GM12865 (cell line): ENCODE measurements at regions not wholly inside any gene's neighbourhood (a gene's known extent, or its start where the extent isn't known, plus 50 kb on each side); places are given as distances from the start of the nearest gene placed in this dataset.
A peak's percentile ranks its signal among the peaks of the same experiment; 100 is the strongest.
"Not testable (repeated sequence)": the region's sequence is repeated elsewhere in the genome, so short reads cannot be mapped to it uniquely, and the experiment has no call there.

Experiments used
- DNase-seq: peaks from one replicate; pipeline ENCODE4 v3.0.0; 2010; ENCODE audit warnings: low read depth
- H3K4me3 ChIP-seq: 2 replicates; pipeline ENCODE4 v1.5.1; 2011; ENCODE audit warnings: mild to moderate bottlenecking, low read depth, low read length, control low read depth
- CTCF ChIP-seq: IDR thresholded peaks from 2 replicates; pipeline ENCODE4 v1.5.1; 2011; ENCODE audit warnings: low read length, control low read depth, low read depth, inconsistent platforms; ENCODE audit not compliant: insufficient read depth; ENCODE audit errors: missing control alignments

GRCh38 chr12:46604684-46605083 lies 221.1 kb downstream of the SLC38A4 start:
- no peak for TF ChIP-seq CTCF
- H3K4me3 ChIP-seq = no peak overlapping the region
- no peak for DNase-seq

DNA sequence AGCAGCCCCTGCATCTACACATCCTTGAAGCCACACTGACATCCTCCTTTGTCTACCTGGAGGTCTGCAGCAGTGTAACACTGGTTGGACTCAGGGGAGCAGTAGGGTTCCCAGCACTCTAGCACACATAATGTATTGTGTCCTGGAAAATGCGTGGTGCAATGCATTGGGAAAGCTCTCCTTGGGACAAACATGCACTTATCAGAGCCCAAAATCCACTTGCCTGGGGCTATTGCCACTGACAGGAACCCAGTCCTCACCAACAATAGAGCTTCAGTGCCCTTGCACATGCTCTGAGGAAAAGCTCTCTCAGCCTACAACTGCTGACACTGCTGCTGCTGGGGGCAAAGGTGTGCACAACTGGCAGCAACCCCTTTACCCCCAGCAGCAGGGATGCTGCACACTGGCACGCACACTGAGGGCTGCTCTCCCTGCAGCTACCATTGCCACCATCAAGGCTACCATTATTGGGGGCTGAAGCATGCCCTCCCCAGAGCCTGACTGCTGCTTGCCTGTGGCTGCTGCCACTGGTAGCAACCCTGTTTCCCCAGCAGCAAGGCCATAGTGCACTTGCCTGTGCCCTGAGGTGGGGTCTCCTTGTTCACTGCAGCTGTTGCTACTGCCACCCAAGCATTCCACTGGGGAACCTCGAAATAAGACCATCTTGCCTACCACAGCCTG lies 221.9 kb downstream of the SLC38A4 start:
- H3K4me3 ChIP-seq = no peak overlapping the region
- no peak for TF ChIP-seq CTCF
- DNase-seq = no peak

DNA sequence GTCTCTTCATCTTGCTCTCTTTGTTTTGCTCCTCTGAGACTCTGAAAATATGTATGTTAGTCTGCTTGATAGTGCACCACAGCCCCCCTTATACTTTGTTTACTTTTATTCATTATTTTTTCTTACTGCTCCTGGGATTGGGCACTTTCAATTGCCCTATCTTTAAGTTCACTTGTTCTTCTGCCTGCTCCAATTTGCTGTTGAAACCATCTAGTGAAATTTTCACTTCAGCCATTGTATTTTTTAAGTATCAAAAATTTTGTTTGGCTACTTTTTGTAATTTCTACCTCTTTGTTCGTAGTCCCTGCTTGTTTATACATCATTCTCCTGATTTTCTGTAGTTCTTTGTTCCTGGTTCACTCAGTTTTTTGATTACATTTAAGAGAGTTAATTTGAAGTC lies 223.3 kb downstream of the SLC38A4 start:
- no peak for DNase-seq
- no peak for TF ChIP-seq CTCF
- no peak overlapping the region for H3K4me3 ChIP-seq

DNA sequence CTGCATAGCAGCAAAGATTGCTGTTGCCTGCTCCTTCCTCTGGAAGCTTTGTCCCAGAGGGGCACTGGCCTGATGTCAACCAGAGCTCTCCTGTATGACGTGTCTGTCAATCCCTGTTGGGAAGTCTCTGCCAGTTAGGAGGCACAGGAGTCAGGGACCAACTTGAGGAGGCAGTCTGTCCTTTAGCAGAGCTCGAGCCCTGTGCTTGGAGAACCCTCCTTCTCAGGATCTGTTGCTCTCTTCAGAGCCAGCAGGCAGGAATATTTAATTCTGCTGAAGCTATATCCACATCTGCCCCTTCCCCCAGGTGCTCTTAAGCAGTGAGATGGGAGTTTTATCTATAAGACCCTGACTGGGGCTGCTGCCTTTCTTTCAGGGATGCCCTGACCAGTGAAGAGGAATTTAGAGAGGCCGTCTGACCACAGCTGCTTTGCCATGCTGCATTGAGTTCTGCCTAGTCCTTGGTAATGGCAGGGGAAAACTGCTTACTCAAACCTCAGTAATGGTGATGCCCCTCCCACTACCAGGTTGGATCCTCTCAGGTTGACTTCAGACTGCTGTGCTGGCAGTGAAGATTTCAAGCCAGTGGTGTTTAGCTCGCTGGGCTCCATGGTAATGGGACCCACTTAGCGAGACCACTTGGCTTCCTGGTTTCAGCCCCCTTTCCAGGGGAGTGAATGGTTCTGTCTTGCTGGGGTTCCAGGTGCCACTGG lies 218.6 kb upstream of the SLC38A2 start:
- DNase-seq = no peak
- TF ChIP-seq CTCF = no peak

GRCh38 chr12:46585854-46586621 lies 213.5 kb upstream of the SLC38A2 start:
- no peak for TF ChIP-seq CTCF
- no peak overlapping the region for H3K4me3 ChIP-seq
- peak; percentile 71 for DNase-seq

More for the DNA sequence above, 218.6 kb upstream of the SLC38A2 start:
- no peak overlapping the region for H3K4me3 ChIP-seq

- DNase-seq, H3K4me3 ChIP-seq: not testable (repeated sequence)
Measured at GRCh38 chr12:46584098-46584497, 211.5 kb upstream of the SLC38A2 start.

GRCh38 chr12:46581990-46582389 lies 209.4 kb upstream of the SLC38A2 start:
- DNase-seq = not testable (repeated sequence)

DNA sequence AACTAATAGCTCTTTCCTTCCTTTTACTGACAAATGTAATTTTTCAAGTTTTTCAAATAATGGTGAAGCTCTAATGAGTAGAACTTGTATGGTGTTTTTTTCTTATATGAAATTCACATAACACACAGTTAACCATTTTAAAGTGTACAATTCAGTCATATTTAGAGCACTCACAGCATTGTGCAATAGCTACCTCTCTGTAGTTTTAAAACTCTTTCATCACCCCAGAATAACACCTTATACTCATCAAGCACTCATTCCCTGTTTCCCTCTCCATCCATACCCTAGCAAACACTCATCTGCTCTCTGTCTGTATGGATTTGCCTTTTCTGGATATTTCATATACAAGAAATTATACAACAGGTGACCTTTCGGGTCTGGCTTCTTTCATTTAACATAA lies 207.9 kb upstream of the SLC38A2 start:
- TF ChIP-seq CTCF = no peak
- DNase-seq = no peak
- H3K4me3 ChIP-seq = no peak overlapping the region

More at GRCh38 chr12:46581990-46582389, 209.4 kb upstream of the SLC38A2 start:
- H3K4me3 ChIP-seq = not testable (repeated sequence)
